Smooth muscle cell (in vitro differentiated cells): ENCODE measurements at regions not wholly inside any gene's neighbourhood (a gene's known extent, or its start where the extent isn't known, plus 50 kb on each side); places are given as distances from the start of the nearest gene placed in this dataset.

ENCODE experiments used
- DNase-seq: peaks from one replicate; lab custom pipeline; 2025; ENCODE audit not compliant: unreplicated experiment; lab: John Stamatoyannopoulos, UW
- H2AFZ ChIP-seq: fragments of 200-600 bp; sonication (generic); 2 replicates; pipeline ENCODE4 v1.6.0; 2016; ENCODE audit warnings: antibody characterized with exemption, low read depth, mild to moderate bottlenecking
- H3F3A ChIP-seq: fragments of 200-600 bp; sonication (generic); 2 replicates; pipeline ENCODE4 v1.6.0; 2017; ENCODE audit warnings: antibody characterized with exemption, low read depth
- H3K27ac ChIP-seq: fragments of 200-600 bp; sonication (generic); 2 replicates; pipeline ENCODE4 v1.5.1; 2016; ENCODE audit warnings: low read depth, mild to moderate bottlenecking
- H3K27me3 ChIP-seq: fragments of 200-600 bp; sonication (generic); 2 replicates; pipeline ENCODE4 v1.6.1; 2016; ENCODE audit warnings: low read depth, mild to moderate bottlenecking
- H3K36me3 ChIP-seq: fragments of 200-600 bp; sonication (generic); 2 replicates; pipeline ENCODE4 v1.5.1; 2016; ENCODE audit warnings: low read depth
- H3K4me1 ChIP-seq: fragments of 200-600 bp; sonication (generic); 2 replicates; pipeline ENCODE4 v1.5.1; 2016; ENCODE audit warnings: low read depth
- H3K4me2 ChIP-seq: fragments of 200-600 bp; sonication (generic); 2 replicates; pipeline ENCODE4 v1.6.0; 2016; ENCODE audit warnings: mild to moderate bottlenecking
- H3K4me3 ChIP-seq: fragments of 200-600 bp; sonication (generic); 2 replicates; pipeline ENCODE4 v1.5.1; 2016; ENCODE audit warnings: mild to moderate bottlenecking
- H3K79me2 ChIP-seq: fragments of 200-600 bp; sonication (generic); 2 replicates; pipeline ENCODE4 v1.6.0; 2016; ENCODE audit warnings: low read depth, mild to moderate bottlenecking
- H3K9ac ChIP-seq: fragments of 200-600 bp; sonication (generic); 2 replicates; pipeline ENCODE4 v1.6.0; 2016; ENCODE audit warnings: low read depth
- H3K9me3 ChIP-seq: fragments of 200-600 bp; sonication (generic); replicated peaks from 2 replicates; pipeline ENCODE4 v1.5.1; 2016; ENCODE audit warnings: low read depth
- H4K20me1 ChIP-seq: fragments of 200-600 bp; sonication (generic); 2 replicates; pipeline ENCODE4 v1.6.0; 2016; ENCODE audit warnings: low read depth
- CTCF ChIP-seq: fragments of 200-600 bp; sonication (generic); IDR thresholded peaks from 2 replicates; pipeline ENCODE4 v1.5.1; 2017; ENCODE audit warnings: borderline replicate concordance, mild to moderate bottlenecking, antibody characterized with exemption; ENCODE audit not compliant: insufficient read depth, poor library complexity, severe bottlenecking
- WGBS: methylation state at CpG from one replicate; pipeline ENCODE4 v1.1.7; 2016; ENCODE audit warnings: low lambda C conversion rate; 5-methylcytosine and 5-hydroxymethylcytosine counted together

GRCh38 chr1:234550341-234551031 is 59.5 kb downstream of the IRF2BP2 start:
- H3F3A ChIP-seq = peaks cover 37% of the 10 kb centered on the region
- no peak overlapping the region for H2AFZ ChIP-seq
- no peak for DNase-seq

GRCh38 chr1:234549447-234550021 is 60.4 kb downstream of the IRF2BP2 start:
- H3K79me2 ChIP-seq = no peaks in the 10 kb centered on the region
- H3K4me1 ChIP-seq = peaks cover 13% of the 10 kb centered on the region
- H3K27ac ChIP-seq = no peak overlapping the region
- no peak for TF ChIP-seq CTCF
- H3K9ac ChIP-seq = no peak overlapping the region
- no peak for DNase-seq
- H3F3A ChIP-seq = peaks cover 32% of the 10 kb centered on the region
- no peaks in the 10 kb centered on the region for H3K9me3 ChIP-seq
- H3K36me3 ChIP-seq = no peaks in the 10 kb centered on the region
- 98% methylated on average over 10 of the region's 10 CpGs for WGBS
- no peak overlapping the region for H2AFZ ChIP-seq
- H3K27me3 ChIP-seq = no peaks in the 10 kb centered on the region
- no peaks in the 10 kb centered on the region for H4K20me1 ChIP-seq
- no peak overlapping the region for H3K4me2 ChIP-seq
- H3K4me3 ChIP-seq = no peak overlapping the region

More at GRCh38 chr1:234550341-234551031, 59.5 kb downstream of the IRF2BP2 start:
- H3K27me3 ChIP-seq = no peaks in the 10 kb centered on the region
- 81% methylated on average over 16 of the region's 16 CpGs for WGBS
- H3K9me3 ChIP-seq = no peaks in the 10 kb centered on the region
- no peak overlapping the region for H3K9ac ChIP-seq
- H3K4me1 ChIP-seq = peaks cover 3% of the 10 kb centered on the region
- H3K4me2 ChIP-seq = no peak overlapping the region
- no peak overlapping the region for H3K4me3 ChIP-seq
- H3K36me3 ChIP-seq = no peaks in the 10 kb centered on the region
- H4K20me1 ChIP-seq = no peaks in the 10 kb centered on the region
- no peaks in the 10 kb centered on the region for H3K79me2 ChIP-seq
- TF ChIP-seq CTCF = no peak
- H3K27ac ChIP-seq = no peak overlapping the region

- peaks cover 14% of the 10 kb centered on the region for H3K4me1 ChIP-seq
- no peak for DNase-seq
- H4K20me1 ChIP-seq = no peaks in the 10 kb centered on the region
- H3K79me2 ChIP-seq = no peaks in the 10 kb centered on the region
- no peaks in the 10 kb centered on the region for H3K36me3 ChIP-seq
- H3K27ac ChIP-seq = peak overlapping the region; percentile 52
- H3K27me3 ChIP-seq = no peaks in the 10 kb centered on the region
- no peak overlapping the region for H2AFZ ChIP-seq
- TF ChIP-seq CTCF = no peak
- peaks cover 26% of the 10 kb centered on the region for H3F3A ChIP-seq
- 47% methylated on average over 6 of the region's 6 CpGs for WGBS
- no peak overlapping the region for H3K9ac ChIP-seq
- H3K4me2 ChIP-seq = no peak overlapping the region
- no peaks in the 10 kb centered on the region for H3K9me3 ChIP-seq
- no peak overlapping the region for H3K4me3 ChIP-seq
Measured at GRCh38 chr1:234546890-234547788, 62.8 kb downstream of the IRF2BP2 start.
